Spleen (tissue), 11 donors: ENCODE measurements at regions not wholly inside any gene's neighbourhood (a gene's known extent, or its start where the extent isn't known, plus 50 kb on each side); places are given as distances from the start of the nearest gene placed in this dataset.

Experiments
- DNase-seq: peaks from one replicate; pipeline ENCODE4 v3.0.0-alpha.2; 2020
- H3K27ac ChIP-seq, 8 donors: fragments of 200-600 bp; sonication (generic) in 7 of 8; 1 replicate in 4 of 8; 2 replicates in 4 of 8; pipeline versions ENCODE4 v1.5.0 to v1.8.0; 2016 to 2021; ENCODE audit warnings: inconsistent platforms in 4 of 8, mild to moderate bottlenecking in 4 of 8, moderate library complexity in 1 of 8
- H3K27me3 ChIP-seq, 7 donors: fragments of 200-600 bp; sonication (generic) in 6 of 7; replicated peaks in 1 of 7; 1 replicate in 4 of 7; 2 replicates in 3 of 7; pipeline versions ENCODE4 v1.5.0 to v1.8.0; 2016 to 2021; ENCODE audit warnings: inconsistent platforms in 3 of 7, mild to moderate bottlenecking in 1 of 7
- H3K36me3 ChIP-seq, 6 donors: fragments of 200-600 bp; sonication (generic) in 5 of 6; 1 replicate in 4 of 6; 2 replicates in 2 of 6; pipeline versions ENCODE4 v1.5.0 to v1.8.0; 2016 to 2021; ENCODE audit warnings: inconsistent platforms in 2 of 6
- H3K4me1 ChIP-seq, 6 donors: fragments of 200-600 bp; sonication (generic) in 5 of 6; 1 replicate in 3 of 6; 2 replicates in 3 of 6; pipeline versions ENCODE4 v1.5.0 to v1.8.0; 2016 to 2021; ENCODE audit warnings: inconsistent platforms in 3 of 6
- H3K4me3 ChIP-seq, 8 donors: fragments of 200-600 bp; sonication (generic) in 7 of 8; 1 replicate in 4 of 8; 2 replicates in 4 of 8; pipeline versions ENCODE4 v1.5.0 to v1.8.0; 2016 to 2021; ENCODE audit warnings: inconsistent platforms in 4 of 8, mild to moderate bottlenecking in 4 of 8, moderate library complexity in 2 of 8
- H3K9me3 ChIP-seq, 8 donors: fragments of 200-600 bp; sonication (generic) in 7 of 8; 1 replicate in 4 of 8; 2 replicates in 4 of 8; pipeline versions ENCODE4 v1.5.0 to v1.8.0; 2016 to 2021; ENCODE audit warnings: inconsistent platforms in 4 of 8
- POLR2A ChIP-seq, 3 donors: fragments of 450-650 bp; IDR thresholded peaks; one replicate each; pipeline ENCODE4 v1.5.1; 2017; ENCODE audit warnings: antibody characterized with exemption in 3 of 3, mild to moderate bottlenecking in 1 of 3
- POLR2AphosphoS5 ChIP-seq, 3 donors: sonication (generic); formaldehyde crosslinking; IDR thresholded peaks; one replicate each; pipeline ENCODE4 v1.5.1; 2017; ENCODE audit warnings: antibody characterized with exemption in 3 of 3
- WGBS, 5 donors: extraction: QIAGEN DNeasy Blood & Tissue Kit in 3 of 5; methylation state at CpG; one replicate each; pipeline versions ENCODE4 v1.1.5 to v1.1.7; 2013 to 2018; 5-methylcytosine and 5-hydroxymethylcytosine counted together
- intact Hi-C: fragments of 100-400 bp; cut with DNase I; formaldehyde crosslinking; loops from one replicate; pipeline ENCODE4 v1.15.0; 2023; ENCODE audit warnings: low total_unique reads
- TF ChIP-seq, protein P1 (sequence below), 11 experiments: fragments of 200-600 bp in 7 of 11; fragments of 450-650 bp in 4 of 11; sonication (generic) in 4 of 11; IDR thresholded peaks in 8 of 11; conservative IDR thresholded peaks in 3 of 11; 1 replicate in 7 of 11; 2 replicates in 4 of 11; pipeline versions ENCODE4 v1.4.0 to v1.8.0; 2016 to 2021; ENCODE audit warnings: antibody characterized with exemption in 11 of 11, inconsistent platforms in 4 of 11, mild to moderate bottlenecking in 1 of 11
- donor health status: healthy with polysubstance abuse.
- donor health status: DM: no; HTN: no; CAD: no; lungs with moderate emphysema.
- donor health status: DM: no; HTN: no; CAD: no.
- donor health status: Bipolar disorder and iron deficiency.
- donor health status: healthy.
- donor health status: DM: no; HTN: no; CAD: no.
- donor health status: DM: yes; HTN: yes; CAD: no.

DNA sequence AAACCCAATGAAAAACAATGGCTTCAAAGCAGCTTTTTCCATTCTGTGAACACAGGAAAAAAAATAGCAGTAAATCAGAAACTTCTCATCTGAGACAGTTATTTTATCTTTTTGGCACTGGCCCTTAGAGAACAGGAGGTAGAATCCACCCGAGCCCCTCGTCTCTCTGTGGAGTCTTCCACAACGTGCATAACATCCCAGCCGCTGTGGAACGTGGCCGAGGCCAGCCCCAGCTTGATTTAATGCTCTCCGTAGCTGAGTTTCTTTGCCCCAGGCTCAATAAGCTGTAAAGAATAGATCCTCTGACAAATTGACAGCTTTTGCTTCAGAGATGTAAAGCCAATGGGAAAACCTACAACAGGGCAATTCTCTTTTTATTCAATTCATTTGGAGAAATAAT lies 107.9 kb upstream of the DAP start:
- TF ChIP-seq POLR2A (IDR thresholded peaks at IDR 0.05) (no peak), POLR2AphosphoS5 (IDR thresholded peaks at IDR 0.05) (no peak)
- TF ChIP-seq, protein P1, sequence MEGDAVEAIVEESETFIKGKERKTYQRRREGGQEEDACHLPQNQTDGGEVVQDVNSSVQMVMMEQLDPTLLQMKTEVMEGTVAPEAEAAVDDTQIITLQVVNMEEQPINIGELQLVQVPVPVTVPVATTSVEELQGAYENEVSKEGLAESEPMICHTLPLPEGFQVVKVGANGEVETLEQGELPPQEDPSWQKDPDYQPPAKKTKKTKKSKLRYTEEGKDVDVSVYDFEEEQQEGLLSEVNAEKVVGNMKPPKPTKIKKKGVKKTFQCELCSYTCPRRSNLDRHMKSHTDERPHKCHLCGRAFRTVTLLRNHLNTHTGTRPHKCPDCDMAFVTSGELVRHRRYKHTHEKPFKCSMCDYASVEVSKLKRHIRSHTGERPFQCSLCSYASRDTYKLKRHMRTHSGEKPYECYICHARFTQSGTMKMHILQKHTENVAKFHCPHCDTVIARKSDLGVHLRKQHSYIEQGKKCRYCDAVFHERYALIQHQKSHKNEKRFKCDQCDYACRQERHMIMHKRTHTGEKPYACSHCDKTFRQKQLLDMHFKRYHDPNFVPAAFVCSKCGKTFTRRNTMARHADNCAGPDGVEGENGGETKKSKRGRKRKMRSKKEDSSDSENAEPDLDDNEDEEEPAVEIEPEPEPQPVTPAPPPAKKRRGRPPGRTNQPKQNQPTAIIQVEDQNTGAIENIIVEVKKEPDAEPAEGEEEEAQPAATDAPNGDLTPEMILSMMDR (IDR thresholded peaks at IDR 0.05 in 8 of 11, conservative IDR thresholded peaks at IDR 0.05 in 3 of 11), result no peak
- WGBS, 5 donors, result 62 to 81% (median 74%) methylated on average over 7 of the region's 7 CpGs
- DNase-seq, result no peak
- Histone ChIP-seq H3K36me3 (no peaks in the 10 kb centered on the region), H3K4me3 (no peak overlapping the region), H3K27me3 (no peaks in the 10 kb centered on the region), H3K4me1 (peaks cover 0 to under 1% (median 0%) of the 10 kb centered on the region in 6 donors), H3K9me3 (no peaks in the 10 kb centered on the region), H3K27ac (no peak overlapping the region)
- intact Hi-C loops, result no loop called here

DNA sequence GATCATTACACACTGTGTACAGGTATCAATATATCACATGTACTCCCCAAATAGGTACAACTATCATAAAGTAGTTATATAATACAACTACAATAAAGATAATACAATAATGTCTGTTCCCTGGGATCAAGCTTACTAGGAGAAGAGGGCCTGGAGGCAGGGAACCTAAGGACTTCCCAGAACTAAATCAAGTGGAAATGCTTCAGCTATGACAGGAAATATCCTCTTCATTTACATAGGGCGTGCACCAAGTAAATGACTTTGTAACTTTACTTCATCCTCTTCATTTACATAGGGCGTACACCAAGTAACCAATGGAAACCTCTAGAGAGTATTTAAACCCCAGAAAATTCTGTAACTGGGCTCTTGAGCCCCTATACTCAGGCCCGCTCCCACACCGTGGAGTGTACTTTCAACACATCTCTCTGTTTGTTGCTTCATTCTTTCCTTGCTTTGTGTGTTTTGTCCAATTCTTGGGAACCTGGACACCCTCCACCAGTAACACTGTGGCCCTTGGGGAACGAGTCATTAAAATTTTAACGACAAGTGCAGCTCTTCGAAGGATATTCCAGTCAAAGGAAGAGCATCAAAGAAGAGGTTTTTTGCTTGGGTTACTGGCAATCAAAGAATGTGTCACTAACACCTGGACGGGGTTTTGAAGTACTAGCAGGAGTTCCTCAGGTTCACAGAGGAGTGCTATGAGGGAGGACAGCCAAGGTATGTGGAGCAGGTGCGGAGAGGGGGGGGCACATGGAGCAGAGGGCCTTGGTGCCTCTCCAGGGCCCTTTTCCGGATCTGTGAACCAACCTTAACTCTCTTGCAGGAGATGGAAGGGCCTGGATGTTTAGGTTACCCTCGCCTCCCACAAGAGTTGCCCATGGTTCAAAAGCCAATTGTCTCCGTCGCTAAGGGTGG lies 106.6 kb upstream of the DAP start:
- Histone ChIP-seq H3K27me3 (peaks cover 0 to 5% (median 0%) of the 10 kb centered on the region in 7 donors), H3K36me3 (no peaks in the 10 kb centered on the region), H3K4me1 (peaks cover 0 to 5% (median 0%) of the 10 kb centered on the region in 6 donors), H3K9me3 (no peaks in the 10 kb centered on the region), H3K4me3 (no peak overlapping the region), H3K27ac (no peak overlapping the region)
- intact Hi-C loops, result no loop called here
- 81 to 91% (median 85%) methylated on average over 13 of the region's 13 CpGs for WGBS, 5 donors
- TF ChIP-seq POLR2AphosphoS5 (IDR thresholded peaks at IDR 0.05), result no peak
- no peak for TF ChIP-seq POLR2A (IDR thresholded peaks at IDR 0.05)
- TF ChIP-seq, protein P1 (IDR thresholded peaks at IDR 0.05 in 8 of 11, conservative IDR thresholded peaks at IDR 0.05 in 3 of 11), result no peak
- no peak for DNase-seq

DNA sequence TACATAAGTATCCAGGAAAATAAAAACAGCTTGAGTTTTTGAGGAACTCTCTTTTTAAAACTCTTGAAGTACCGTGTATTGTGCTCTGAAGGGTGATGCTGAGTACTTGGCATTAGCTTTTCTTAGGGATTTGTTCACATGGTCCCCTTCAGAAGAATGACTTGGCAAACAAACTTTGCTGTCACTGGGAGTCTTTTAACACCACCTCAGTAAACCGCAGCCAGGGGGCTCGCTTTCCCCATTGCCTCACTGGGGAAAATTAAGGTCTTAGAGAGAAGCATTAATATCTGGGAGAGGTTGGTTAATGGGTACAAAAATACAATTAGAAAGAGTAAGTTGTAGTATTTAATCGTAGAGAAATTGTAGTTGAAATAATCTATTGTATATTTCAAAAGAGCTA lies 105.9 kb upstream of the DAP start:
- intact Hi-C loops, result no loop called here
- H3K36me3 ChIP-seq, result no peaks in the 10 kb centered on the region
- peaks cover 0 to 5% (median 0%) of the 10 kb centered on the region in 6 donors for H3K4me1 ChIP-seq
- H3K27me3 ChIP-seq, result peaks cover 0 to 5% (median 0%) of the 10 kb centered on the region in 7 donors
- no peak overlapping the region for H3K4me3 ChIP-seq
- no peak overlapping the region for H3K27ac ChIP-seq
- WGBS, 5 donors, result 55 to 64% (median 61%) methylated on average over 4 of the region's 4 CpGs
- H3K9me3 ChIP-seq, result no peaks in the 10 kb centered on the region
- DNase-seq, result no peak
- TF ChIP-seq POLR2A (IDR thresholded peaks at IDR 0.05) (no peak), POLR2AphosphoS5 (IDR thresholded peaks at IDR 0.05) (no peak)
- TF ChIP-seq, protein P1 (IDR thresholded peaks at IDR 0.05 in 8 of 11, conservative IDR thresholded peaks at IDR 0.05 in 3 of 11), result no peak

DNA sequence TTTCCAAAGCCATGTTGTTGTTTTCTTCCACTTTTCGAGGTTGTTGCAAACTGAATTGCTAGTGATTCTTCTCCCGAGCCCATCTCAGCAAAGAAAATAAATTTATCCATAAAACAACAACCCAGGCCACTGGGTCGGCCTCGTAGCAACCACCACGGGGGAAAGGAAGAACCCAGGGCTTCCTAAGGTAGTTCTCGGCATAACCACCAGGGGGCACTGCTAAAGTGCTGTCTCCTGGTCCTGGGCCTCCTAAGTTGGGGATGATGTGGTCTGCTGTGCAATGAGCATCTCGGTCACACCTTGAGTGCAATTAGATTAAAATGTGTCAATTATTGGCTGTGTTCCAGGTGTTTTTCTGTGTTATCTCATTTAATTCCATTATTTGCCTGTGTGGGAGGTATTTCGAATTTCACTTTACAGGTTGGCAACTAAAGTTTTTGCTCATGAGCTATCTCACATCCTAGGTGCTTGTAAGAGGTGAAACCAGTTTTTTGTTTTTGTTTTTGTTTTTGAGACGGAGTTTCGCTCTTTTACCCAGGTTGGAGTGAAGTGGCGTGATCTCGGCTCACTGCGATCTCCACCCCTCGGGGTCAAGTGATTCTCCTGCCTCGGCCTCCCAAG lies 102.8 kb upstream of the DAP start:
- Histone ChIP-seq H3K4me3 (no peak overlapping the region), H3K27ac (no peak overlapping the region), H3K4me1 (peaks cover 0 to 5% (median 0%) of the 10 kb centered on the region in 6 donors), H3K27me3 (peaks cover 0 to 9% (median 0%) of the 10 kb centered on the region in 7 donors), H3K36me3 (no peaks in the 10 kb centered on the region), H3K9me3 (no peaks in the 10 kb centered on the region)
- WGBS, 5 donors, result 61 to 67% (median 61%) methylated on average over 15 of the region's 15 CpGs
- DNase-seq, result no peak
- intact Hi-C loops, result no loop called here
- TF ChIP-seq, protein P1 (IDR thresholded peaks at IDR 0.05 in 8 of 11, conservative IDR thresholded peaks at IDR 0.05 in 3 of 11), result peak; percentile 28 to 89 (median 77)
- no peak for TF ChIP-seq POLR2AphosphoS5 (IDR thresholded peaks at IDR 0.05)
